Heart right ventricle (tissue), 16 donors: ENCODE measurements at regions not wholly inside any gene's neighbourhood (a gene's known extent, or its start where the extent isn't known, plus 50 kb on each side); places are given as distances from the start of the nearest gene placed in this dataset.

Experiments
- ATAC-seq, 8 donors: fragments of 200-7000 bp; cut with Tn5 transposase; one replicate each; pipeline ENCODE4 v1.9.1; 2020; ENCODE audit warnings: mild to moderate bottlenecking in 8 of 8, moderate library complexity in 8 of 8, moderate number of reproducible peaks in 1 of 8
- DNase-seq, 2 donors: peaks; one replicate each; pipeline ENCODE4 v3.0.0-alpha.2; 2020
- H3K27ac ChIP-seq, 10 donors: fragments of 200-600 bp; sonication (generic) in 2 of 10; one replicate each; pipeline versions ENCODE4 v1.5.0 to v1.8.0; 2020 to 2022; ENCODE audit warnings: mild to moderate bottlenecking in 3 of 10
- H3K27me3 ChIP-seq, 7 donors: fragments of 200-600 bp; one replicate each; pipeline ENCODE4 v1.8.0; 2021 to 2022; ENCODE audit warnings: mild to moderate bottlenecking in 2 of 7
- H3K36me3 ChIP-seq, 9 donors: fragments of 200-600 bp; sonication (generic) in 1 of 9; one replicate each; pipeline versions ENCODE4 v1.5.0 to v1.8.0; 2020 to 2022; ENCODE audit warnings: mild to moderate bottlenecking in 2 of 9
- H3K4me1 ChIP-seq, 9 donors: fragments of 200-600 bp; sonication (generic) in 1 of 9; one replicate each; pipeline versions ENCODE4 v1.5.0 to v1.8.0; 2020 to 2022; ENCODE audit warnings: mild to moderate bottlenecking in 4 of 9
- H3K4me3 ChIP-seq, 10 donors: fragments of 200-600 bp; sonication (generic) in 2 of 10; one replicate each; pipeline versions ENCODE4 v1.5.0 to v1.8.0; 2020 to 2022; ENCODE audit warnings: mild to moderate bottlenecking in 7 of 10, moderate library complexity in 2 of 10
- H3K9me3 ChIP-seq, 11 donors: fragments of 200-600 bp in 10 of 11; sonication (generic) in 2 of 11; one replicate each; pipeline versions ENCODE4 v1.5.0 to v1.8.0; 2013 to 2022; ENCODE audit warnings: mild to moderate bottlenecking in 2 of 11, control low read depth in 1 of 11, moderate library complexity in 1 of 11
- CTCF ChIP-seq, 9 donors: fragments of 200-600 bp; sonication (generic) in 2 of 9; IDR thresholded peaks; one replicate each; pipeline versions ENCODE4 v1.5.0 to v1.8.0; 2021 to 2022; ENCODE audit warnings: antibody characterized with exemption in 9 of 9, mild to moderate bottlenecking in 5 of 9, moderate library complexity in 1 of 9
- WGBS, 2 donors: extraction: QIAGEN DNeasy Blood & Tissue Kit; methylation state at CpG; one replicate each; pipeline ENCODE4 v1.1.7; 2013; ENCODE audit warnings: inconsistent platforms in 1 of 2; 5-methylcytosine and 5-hydroxymethylcytosine counted together
- intact Hi-C, 10 donors: fragments of 100-400 bp; cut with DNase I; formaldehyde crosslinking; loops; one replicate each; pipeline versions ENCODE4 v1.11.1 to v1.14.2; 2022
- donor health status: Arrhythmogenic right ventricular cardiomyopathy.
- donor health status: ischemic (EF 13 %, LVEDD 7.1; RV severe dilation, severe dysfunction).
- donor health status: healthy with polysubstance abuse.
- donor health status: DM: no; HTN: yes; CAD: no.
- donor health status: DM: no; HTN: no; CAD: no.
- donor health status: ischemic (EF 25% LVEDD 6.9; RV normal size, moderate dysfunction).
- donor health status: ischemic (EF 25% LVEDD 5.7; RV mildly dilated, moderate dysfunction).
- donor health status: healthy.
- donor health status: DM: yes; HTN: yes; CAD: no.
- donor health status: Ischemic cardiomyopathy.
- donor health status: ischemic (EF 35%, LVEDD 5.7; RV mildly dilated, moderate dysfunction).
- donor health status: nonischemic (EF 11% LVEDD 7.7; RV severe dilation, severe dysfunction).
- donor health status: DM: yes; HTN: yes; CAD: no.
- donor health status: PGD.
- donor health status: ischemic (EF 29% LVEDD 5.4; RV normal size, mild dysfunction).
- donor health status: nonischemic (EF 23%, LVEDD 6.1; RV moderate dilation, normal function).

DNA sequence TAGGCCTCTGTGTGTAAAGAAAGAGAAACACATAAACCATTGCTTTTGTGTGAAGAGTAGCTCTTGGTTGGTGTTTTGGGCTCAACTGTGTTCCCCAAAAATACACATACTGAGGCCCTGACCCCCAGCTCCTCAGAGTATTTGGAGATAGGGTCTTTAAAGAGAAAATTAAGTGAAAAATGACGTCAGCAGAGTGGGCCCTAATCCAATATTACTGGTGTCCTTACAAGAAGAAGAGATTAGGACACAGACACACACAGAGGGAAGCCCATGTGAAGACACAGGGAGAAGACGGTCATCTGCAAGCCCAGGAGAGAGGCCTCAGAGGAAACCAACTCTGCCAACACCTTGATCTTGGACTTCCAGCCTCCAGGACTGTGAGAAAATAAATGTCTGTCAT is 76.9 kb upstream of the PGBD5 start:
- ATAC-seq (no peak), DNase-seq (no peak)
- Histone ChIP-seq H3K36me3 (no peaks in the 10 kb centered on the region), H3K27ac (no peak overlapping the region), H3K27me3 (peaks cover 0 to 4% (median 0%) of the 10 kb centered on the region in 7 donors), H3K4me3 (no peak overlapping the region), H3K4me1 (peaks cover 0 to 8% (median 0%) of the 10 kb centered on the region in 9 donors), H3K9me3 (peaks cover 0 to 5% (median 0%) of the 10 kb centered on the region in 11 donors)
- 63 to 74% methylated on average over 2 of the region's 2 CpGs for whole genome bisulfite sequencing, 2 donors
- intact Hi-C loops = no loop called here
- TF ChIP-seq CTCF (IDR thresholded peaks at IDR 0.05) = no peak

DNA sequence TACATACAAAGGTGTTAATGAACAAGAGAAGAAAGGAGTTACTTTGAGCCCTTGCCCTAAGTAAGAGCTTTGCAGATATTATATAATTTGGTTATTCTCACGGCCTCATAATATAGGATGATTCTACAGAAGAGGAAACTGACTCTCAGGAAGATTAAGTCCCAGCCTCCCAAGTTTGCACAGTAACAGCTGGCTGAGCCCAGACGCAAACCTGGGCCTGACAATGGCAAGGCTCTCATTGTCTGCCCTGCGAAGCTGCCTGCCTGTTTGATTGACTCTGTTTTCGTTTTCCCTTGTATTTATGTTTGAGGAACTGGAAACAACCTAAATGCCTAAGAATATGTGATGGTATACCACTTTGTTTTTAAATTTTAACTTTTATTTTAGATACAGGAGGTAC is 76.2 kb upstream of the PGBD5 start:
- H3K4me3 ChIP-seq = no peak overlapping the region
- 72 to 88% methylated on average over 4 of the region's 4 CpGs for WGBS, 2 donors
- no peaks in the 10 kb centered on the region for H3K36me3 ChIP-seq
- H3K27ac ChIP-seq = no peak overlapping the region
- intact Hi-C loops = no loop called here
- ATAC-seq (no peak), DNase-seq (no peak)
- H3K9me3 ChIP-seq = peaks cover 0 to 5% (median 0%) of the 10 kb centered on the region in 11 donors
- peaks cover 0 to under 1% (median 0%) of the 10 kb centered on the region in 9 donors for H3K4me1 ChIP-seq
- TF ChIP-seq CTCF (IDR thresholded peaks at IDR 0.05) = no peak
- peaks cover 0 to 7% (median 0%) of the 10 kb centered on the region in 7 donors for H3K27me3 ChIP-seq

DNA sequence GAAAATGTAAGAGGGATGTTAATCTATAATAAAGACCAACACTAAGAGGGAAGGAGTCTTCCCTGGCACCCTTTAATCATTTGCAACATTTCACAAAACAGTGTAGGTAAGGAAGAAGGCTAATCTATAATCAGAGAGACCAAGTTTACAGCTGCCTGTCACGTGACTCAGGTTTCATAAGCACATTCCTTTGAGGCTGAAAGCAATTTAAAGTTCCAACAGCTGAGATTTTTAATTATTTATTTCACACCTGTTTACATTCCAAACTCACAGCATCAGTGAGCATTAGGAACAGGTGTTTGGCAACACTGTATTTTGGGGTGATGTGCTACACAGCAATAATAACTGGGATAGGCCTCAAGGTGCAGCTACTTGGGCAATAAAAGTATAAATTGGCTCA is 75.7 kb upstream of the PGBD5 start:
- 60 to 65% methylated on average over 1 of the region's 1 CpG for WGBS, 2 donors
- Histone ChIP-seq H3K9me3 (peaks cover 0 to 5% (median 0%) of the 10 kb centered on the region in 11 donors), H3K27ac (no peak overlapping the region), H3K4me3 (no peak overlapping the region), H3K4me1 (no peaks in the 10 kb centered on the region), H3K27me3 (peaks cover 0 to 7% (median 0%) of the 10 kb centered on the region in 7 donors), H3K36me3 (no peaks in the 10 kb centered on the region)
- DNase-seq = no peak
- ATAC-seq = no peak
- intact Hi-C loops = no loop called here
- no peak for TF ChIP-seq CTCF (IDR thresholded peaks at IDR 0.05)

- no peak overlapping the region for H3K4me3 ChIP-seq
- no peak overlapping the region for H3K27ac ChIP-seq
- no peaks in the 10 kb centered on the region for H3K36me3 ChIP-seq
- DNase-seq (no peak), ATAC-seq (no peak)
- H3K27me3 ChIP-seq = peaks cover 0 to 7% (median 0%) of the 10 kb centered on the region in 7 donors
- peaks cover 0 to 5% (median 0%) of the 10 kb centered on the region in 11 donors for H3K9me3 ChIP-seq
- WGBS, 2 donors = 73 to 82% methylated on average over 2 of the region's 2 CpGs
- intact Hi-C loops = no loop called here
- H3K4me1 ChIP-seq = no peaks in the 10 kb centered on the region
- no peak for TF ChIP-seq CTCF (IDR thresholded peaks at IDR 0.05)
Observed at GRCh38 chr1:230501242-230501641, 75.1 kb upstream of the PGBD5 start.
